AG04450 (cell line): ENCODE measurements at regions not wholly inside any gene's neighbourhood (a gene's known extent, or its start where the extent isn't known, plus 50 kb on each side); places are given as distances from the start of the nearest gene placed in this dataset.
"Not testable (repeated sequence)": the region's sequence is repeated elsewhere in the genome, so short reads cannot be mapped to it uniquely, and the experiment has no call there.

Source experiments
- CTCF ChIA-PET: fragments of 300-600, 350-600 bp; formaldehyde crosslinking; extraction: SDS; loops from one replicate; lab custom pipeline; 2022; ENCODE audit warnings: antibody characterized with exemption, inconsistent platforms; lab: Charles Lee
- POLR2A ChIA-PET: fragments of 350-600 bp; formaldehyde crosslinking; extraction: SDS; loops from one replicate; lab custom pipeline; 2021; ENCODE audit warnings: antibody characterized with exemption, inconsistent platforms; lab: Yijun Ruan, JAX
- DNase-seq: peaks from one replicate; pipeline ENCODE4 v3.0.0-alpha.2; 2011; ENCODE audit warnings: low read depth, low spot score
- H3K27ac ChIP-seq: one replicate; pipeline ENCODE4 v1.5.1; 2012; ENCODE audit warnings: low read depth, low read length, control low read depth
- H3K27me3 ChIP-seq: one replicate; pipeline ENCODE4 v1.6.0; 2012; ENCODE audit warnings: low read length; ENCODE audit not compliant: control insufficient read depth, insufficient read depth
- H3K4me3 ChIP-seq: 2 replicates; pipeline ENCODE4 v1.5.1; 2011; ENCODE audit warnings: mild to moderate bottlenecking, low read depth, low read length, control low read depth
- H3K9me3 ChIP-seq: 2 replicates; pipeline ENCODE4 v1.5.1; 2012; ENCODE audit warnings: low read length; ENCODE audit not compliant: control insufficient read depth, insufficient read depth
- CTCF ChIP-seq: IDR thresholded peaks from 2 replicates; pipeline ENCODE4 v1.5.1; 2011; ENCODE audit warnings: low read depth, low read length, control low read depth, inconsistent platforms

- POLR2A ChIA-PET = no interaction called here
- no peak overlapping the region for H3K27ac ChIP-seq
- DNase-seq = peak; percentile 4
- H3K4me3 ChIP-seq = no peak overlapping the region
- no peak for TF ChIP-seq CTCF
- CTCF ChIA-PET = no interaction called here
- no peaks in the 10 kb centered on the region; the same call in 1 of the 2 replicates for H3K9me3 ChIP-seq
- H3K27me3 ChIP-seq = no peaks in the 10 kb centered on the region
These were observed 326.4 kb downstream of the DCHS2 start for GRCh38 chr4:154164931-154165839.

- H3K27ac ChIP-seq = no peak overlapping the region
- CTCF ChIA-PET = no interaction called here
- no peak for TF ChIP-seq CTCF
- POLR2A ChIA-PET = no interaction called here
- no peak overlapping the region for H3K4me3 ChIP-seq
- no peak for DNase-seq
- no peaks in the 10 kb centered on the region for H3K27me3 ChIP-seq
- H3K9me3 ChIP-seq = peaks cover 2% of the 10 kb centered on the region
These were observed 330.9 kb downstream of the DCHS2 start for GRCh38 chr4:154160519-154161301.

GRCh38 chr4:154158361-154159155 lies 333.0 kb downstream of the DCHS2 start:
- peaks cover 4% of the 10 kb centered on the region; the same call in 1 of the 2 replicates for H3K9me3 ChIP-seq
- TF ChIP-seq CTCF = no peak
- H3K4me3 ChIP-seq = no peak overlapping the region
- H3K27ac ChIP-seq = no peak overlapping the region
- DNase-seq = no peak
- ChIA-PET CTCF (no interaction called here), POLR2A (no interaction called here)
- H3K27me3 ChIP-seq = no peaks in the 10 kb centered on the region

DNA sequence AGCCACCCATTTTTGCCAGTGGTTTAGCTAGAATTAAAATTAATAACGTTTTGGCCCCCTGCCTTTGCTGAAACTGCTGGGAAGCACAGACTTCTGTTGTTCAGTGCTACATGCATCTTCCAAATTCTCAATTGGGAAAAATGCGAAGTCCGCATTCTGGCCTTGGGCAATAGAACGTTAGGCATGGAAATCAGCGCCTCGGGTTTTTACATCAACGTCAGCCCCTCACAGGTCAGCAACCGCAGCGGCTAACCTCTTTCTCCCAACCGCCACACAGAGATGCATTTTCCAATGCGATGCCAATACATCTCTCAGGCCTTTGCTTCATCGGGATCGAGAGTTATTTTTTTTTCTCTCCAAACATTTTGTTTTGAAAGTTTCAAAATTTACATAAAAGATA lies 339.1 kb downstream of the DCHS2 start:
- H3K9me3 ChIP-seq = peaks cover 8% of the 10 kb centered on the region
- no peak for TF ChIP-seq CTCF
- DNase-seq = no peak
- CTCF ChIA-PET = no interaction called here
- H3K27me3 ChIP-seq = no peaks in the 10 kb centered on the region
- H3K27ac ChIP-seq = no peak overlapping the region
- no peak overlapping the region for H3K4me3 ChIP-seq
- POLR2A ChIA-PET = no interaction called here

GRCh38 chr4:154149236-154149635 lies 342.4 kb downstream of the DCHS2 start:
- H3K4me3 ChIP-seq, H3K27me3 ChIP-seq, DNase-seq, H3K9me3 ChIP-seq, POLR2A ChIA-PET, H3K27ac ChIP-seq, CTCF ChIA-PET: not testable (repeated sequence)
